ENCODE measurements at regions not wholly inside any gene's neighbourhood (a gene's known extent, or its start where the extent isn't known, plus 50 kb on each side); places are given as distances from the start of the nearest gene placed in this dataset.

GRCh38 chr3:144369129-144369879 lies 397.7 kb downstream of the DIPK2A start:
- no peak for DNase-seq (ENCODE audit: extremely low read depth, low read depth)
- H3K4me3 ChIP-seq (replicated peaks; ENCODE audit: low read depth, low read length): no peak overlapping the region
- TF ChIP-seq CTCF (IDR thresholded peaks at IDR 0.05; ENCODE audit: low read depth, low read length, missing control alignments): no peak

- TF ChIP-seq CTCF (IDR thresholded peaks at IDR 0.05; ENCODE audit: low read depth, low read length, missing control alignments): no peak
- DNase-seq (ENCODE audit: extremely low read depth, low read depth): no peak
- no peak overlapping the region for H3K4me3 ChIP-seq (replicated peaks; ENCODE audit: low read depth, low read length)
Measured at GRCh38 chr3:144375088-144375487, 403.5 kb downstream of the DIPK2A start.

- TF ChIP-seq CTCF (IDR thresholded peaks at IDR 0.05; ENCODE audit: low read depth, low read length, missing control alignments): no peak
- DNase-seq (ENCODE audit: extremely low read depth, low read depth): no peak
- H3K4me3 ChIP-seq (replicated peaks; ENCODE audit: low read depth, low read length): no peak overlapping the region
Measured at GRCh38 chr3:144380849-144381248, 409.2 kb downstream of the DIPK2A start.

GRCh38 chr3:144381607-144382006 lies 410.0 kb downstream of the DIPK2A start:
- no peak overlapping the region for H3K4me3 ChIP-seq (replicated peaks; ENCODE audit: low read depth, low read length)
- TF ChIP-seq CTCF (IDR thresholded peaks at IDR 0.05; ENCODE audit: low read depth, low read length, missing control alignments): no peak
- no peak for DNase-seq (ENCODE audit: extremely low read depth, low read depth)

- no peak for DNase-seq (ENCODE audit: extremely low read depth, low read depth)
- H3K4me3 ChIP-seq (replicated peaks; ENCODE audit: low read depth, low read length): no peak overlapping the region
- no peak for TF ChIP-seq CTCF (IDR thresholded peaks at IDR 0.05; ENCODE audit: low read depth, low read length, missing control alignments)
Measured at GRCh38 chr3:144384241-144384979, 412.8 kb downstream of the DIPK2A start.

- TF ChIP-seq CTCF (IDR thresholded peaks at IDR 0.05; ENCODE audit: low read depth, low read length, missing control alignments): no peak
- H3K4me3 ChIP-seq (replicated peaks; ENCODE audit: low read depth, low read length): no peak overlapping the region
- DNase-seq (ENCODE audit: extremely low read depth, low read depth): no peak
Measured at GRCh38 chr3:144390786-144391185, 419.2 kb downstream of the DIPK2A start.
